Breast epithelium (tissue), 3 donors: ENCODE measurements at regions not wholly inside any gene's neighbourhood (a gene's known extent, or its start where the extent isn't known, plus 50 kb on each side); places are given as distances from the start of the nearest gene placed in this dataset.

Experiments used
- POLR2AphosphoS5 ChIP-seq, 3 donors: sonication (generic); formaldehyde crosslinking; IDR thresholded peaks; one replicate each; pipeline ENCODE4 v1.6.1; 2017; ENCODE audit warnings: antibody characterized with exemption in 3 of 3
- TF ChIP-seq, protein P1 (sequence below), 3 donors: fragments of 450-650 bp; IDR thresholded peaks; one replicate each; pipeline ENCODE4 v1.5.1; 2016 to 2017; ENCODE audit warnings: antibody characterized with exemption in 3 of 3, mild to moderate bottlenecking in 3 of 3, moderate library complexity in 3 of 3

- TF ChIP-seq POLR2AphosphoS5 (IDR thresholded peaks at IDR 0.05): no peak
- TF ChIP-seq, protein P1, sequence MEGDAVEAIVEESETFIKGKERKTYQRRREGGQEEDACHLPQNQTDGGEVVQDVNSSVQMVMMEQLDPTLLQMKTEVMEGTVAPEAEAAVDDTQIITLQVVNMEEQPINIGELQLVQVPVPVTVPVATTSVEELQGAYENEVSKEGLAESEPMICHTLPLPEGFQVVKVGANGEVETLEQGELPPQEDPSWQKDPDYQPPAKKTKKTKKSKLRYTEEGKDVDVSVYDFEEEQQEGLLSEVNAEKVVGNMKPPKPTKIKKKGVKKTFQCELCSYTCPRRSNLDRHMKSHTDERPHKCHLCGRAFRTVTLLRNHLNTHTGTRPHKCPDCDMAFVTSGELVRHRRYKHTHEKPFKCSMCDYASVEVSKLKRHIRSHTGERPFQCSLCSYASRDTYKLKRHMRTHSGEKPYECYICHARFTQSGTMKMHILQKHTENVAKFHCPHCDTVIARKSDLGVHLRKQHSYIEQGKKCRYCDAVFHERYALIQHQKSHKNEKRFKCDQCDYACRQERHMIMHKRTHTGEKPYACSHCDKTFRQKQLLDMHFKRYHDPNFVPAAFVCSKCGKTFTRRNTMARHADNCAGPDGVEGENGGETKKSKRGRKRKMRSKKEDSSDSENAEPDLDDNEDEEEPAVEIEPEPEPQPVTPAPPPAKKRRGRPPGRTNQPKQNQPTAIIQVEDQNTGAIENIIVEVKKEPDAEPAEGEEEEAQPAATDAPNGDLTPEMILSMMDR (IDR thresholded peaks at IDR 0.05): no peak
Observed at GRCh38 chr4:176425035-176425434, 105.3 kb downstream of the SPCS3 start.
